WTC11 (cell line): ENCODE measurements at regions not wholly inside any gene's neighbourhood (a gene's known extent, or its start where the extent isn't known, plus 50 kb on each side); places are given as distances from the start of the nearest gene placed in this dataset.
A peak's percentile ranks its signal among the peaks of the same experiment; 100 is the strongest.
"Not testable (repeated sequence)": the region's sequence is repeated elsewhere in the genome, so short reads cannot be mapped to it uniquely, and the experiment has no call there.

Experiments used
- ATAC-seq: fragments of 200-7000 bp; cut with Tn5 transposase; 2 replicates; pipeline ENCODE4 v1.10.0; 2021; ENCODE audit warnings: mild to moderate bottlenecking, moderate library complexity
- CTCF ChIA-PET: fragments of 300-600 bp; sonication (Branson Sonifier 250); formaldehyde crosslinking; loops from one replicate; lab custom pipeline; 2021; ENCODE audit warnings: antibody characterized with exemption; lab: Charles Lee
- POLR2A ChIA-PET: fragments of 350-600 bp; sonication (Branson Sonifier 250); formaldehyde crosslinking; loops from one replicate; lab custom pipeline; 2021; ENCODE audit warnings: antibody characterized with exemption; lab: Charles Lee
- DNase-seq: peaks from one replicate; pipeline ENCODE4 v3.0.0; 2021; ENCODE audit warnings: low spot score
- H3K27ac Mint-ChIP-seq: 2 replicates; pipeline ENCODE4 v1.8.0; 2021; ENCODE audit warnings: mixed read lengths
- H3K27me3 Mint-ChIP-seq: 2 replicates; pipeline ENCODE4 v1.8.0; 2021; ENCODE audit warnings: low read depth, mild to moderate bottlenecking, moderate library complexity, mixed read lengths
- H3K36me3 Mint-ChIP-seq: 2 replicates; pipeline ENCODE4 v1.8.0; 2021; ENCODE audit warnings: mixed read lengths
- H3K4me1 Mint-ChIP-seq: 2 replicates; pipeline ENCODE4 v1.8.0; 2022; ENCODE audit warnings: mixed read lengths
- H3K4me3 Mint-ChIP-seq: 2 replicates; pipeline ENCODE4 v1.8.0; 2021; ENCODE audit warnings: mild to moderate bottlenecking, moderate library complexity, mixed read lengths
- H3K9me3 Mint-ChIP-seq: 2 replicates; pipeline ENCODE4 v1.8.0; 2021; ENCODE audit warnings: mixed read lengths
- AR ChIP-seq: fragments of 250-450 bp; sonication (Bioruptor Pico); IDR thresholded peaks from 2 replicates; pipeline ENCODE4 v1.9.0; 2021; ENCODE audit warnings: mild to moderate bottlenecking
- ATF2 ChIP-seq: sonication (generic); formaldehyde crosslinking; IDR thresholded peaks from 2 replicates; pipeline ENCODE4 v1.8.1; 2022; ENCODE audit warnings: low read depth, missing genetic modification reagents, borderline replicate concordance
- CBFB ChIP-seq: sonication (generic); formaldehyde crosslinking; IDR thresholded peaks from 2 replicates; pipeline ENCODE4 v1.8.1; 2022; ENCODE audit warnings: mild to moderate bottlenecking, low read depth, missing genetic modification reagents
- CREB1 ChIP-seq: sonication (generic); formaldehyde crosslinking; IDR thresholded peaks from 2 replicates; pipeline ENCODE4 v1.8.0; 2023; ENCODE audit warnings: mild to moderate bottlenecking, missing genetic modification reagents
- ETV6 ChIP-seq: sonication (generic); formaldehyde crosslinking; IDR thresholded peaks from 2 replicates; pipeline ENCODE4 v1.8.1; 2022; ENCODE audit warnings: mild to moderate bottlenecking, missing genetic modification reagents
- HMGXB4 ChIP-seq: sonication (generic); formaldehyde crosslinking; IDR thresholded peaks from 2 replicates; pipeline ENCODE4 v1.8.1; 2023; ENCODE audit warnings: mild to moderate bottlenecking, moderate library complexity, missing genetic modification reagents
- MXD4 ChIP-seq: fragments of 250-450 bp; sonication (Bioruptor Pico); IDR thresholded peaks from 2 replicates; pipeline ENCODE4 v1.8.0; 2021; ENCODE audit warnings: mild to moderate bottlenecking, moderate library complexity, borderline replicate concordance
- NFE2L1 ChIP-seq: sonication (generic); formaldehyde crosslinking; IDR thresholded peaks from 2 replicates; pipeline ENCODE4 v1.8.1; 2023; ENCODE audit warnings: missing genetic modification reagents
- NFYB ChIP-seq: sonication (generic); formaldehyde crosslinking; conservative IDR thresholded peaks from 2 replicates; pipeline ENCODE4 v1.8.0; 2022; ENCODE audit warnings: low read depth, missing genetic modification reagents
- NR3C1 ChIP-seq: sonication (generic); formaldehyde crosslinking; conservative IDR thresholded peaks from 2 replicates; pipeline ENCODE4 v1.8.1; 2023; ENCODE audit warnings: low read depth, mild to moderate bottlenecking, missing genetic modification reagents
- OVOL2 ChIP-seq: fragments of 250-450 bp; sonication (Bioruptor Pico); IDR thresholded peaks from 2 replicates; pipeline ENCODE4 v1.9.0; 2021; ENCODE audit warnings: mild to moderate bottlenecking, borderline replicate concordance
- PRDM15 ChIP-seq: sonication (generic); formaldehyde crosslinking; IDR thresholded peaks from 2 replicates; pipeline ENCODE4 v1.8.0; 2022; ENCODE audit warnings: missing genetic modification reagents
- SMAD3 ChIP-seq: sonication (generic); formaldehyde crosslinking; IDR thresholded peaks from 2 replicates; pipeline ENCODE4 v1.8.0; 2022; ENCODE audit warnings: missing genetic modification reagents, mild to moderate bottlenecking, borderline replicate concordance
- SOX15 ChIP-seq: fragments of 250-450 bp; sonication (Bioruptor Pico); IDR thresholded peaks from 2 replicates; pipeline ENCODE4 v1.9.0; 2021; ENCODE audit warnings: mild to moderate bottlenecking
- SP1 ChIP-seq: sonication (generic); formaldehyde crosslinking; conservative IDR thresholded peaks from 2 replicates; pipeline ENCODE4 v1.8.1; 2022; ENCODE audit warnings: missing genetic modification reagents
- ZNF232 ChIP-seq: sonication (generic); formaldehyde crosslinking; IDR thresholded peaks from 2 replicates; pipeline ENCODE4 v1.8.0; 2022; ENCODE audit warnings: mild to moderate bottlenecking, missing genetic modification reagents
- ZNF263 ChIP-seq: sonication (generic); formaldehyde crosslinking; IDR thresholded peaks from 2 replicates; pipeline ENCODE4 v1.8.1; 2022; ENCODE audit warnings: low read depth, mild to moderate bottlenecking, moderate library complexity, missing genetic modification reagents
- ZNF317 ChIP-seq: sonication (generic); formaldehyde crosslinking; IDR thresholded peaks from 2 replicates; pipeline ENCODE4 v1.8.1; 2023; ENCODE audit warnings: low read depth, mild to moderate bottlenecking, moderate library complexity, missing genetic modification reagents, borderline replicate concordance
- ZNF423 ChIP-seq: fragments of 250-450 bp; sonication (Bioruptor Pico); IDR thresholded peaks from 2 replicates; pipeline ENCODE4 v2.1.2; 2022; ENCODE audit warnings: mild to moderate bottlenecking, moderate library complexity
- ZNF512 ChIP-seq: sonication (generic); formaldehyde crosslinking; IDR thresholded peaks from 2 replicates; pipeline ENCODE4 v1.8.1; 2022; ENCODE audit warnings: missing genetic modification reagents, borderline replicate concordance
- ZNF671 ChIP-seq: fragments of 250-450 bp; sonication (Bioruptor Pico); IDR thresholded peaks from 2 replicates; pipeline ENCODE4 v1.8.0; 2021; ENCODE audit warnings: mild to moderate bottlenecking

GRCh38 chr2:84129018-84129417 is 330.1 kb downstream of the SUCLG1 start (continued):
- no peak for TF ChIP-seq NFYB (CRISPR knock-in tag)
- no peak for TF ChIP-seq ZNF512 (CRISPR knock-in tag)
- no peak for TF ChIP-seq ZNF671
- TF ChIP-seq ZNF423 = no peak
- TF ChIP-seq PRDM15 (CRISPR knock-in tag) = no peak
- TF ChIP-seq AR = no peak
- TF ChIP-seq ETV6 (CRISPR knock-in tag) = no peak

- H3K36me3 Mint-ChIP-seq, H3K4me1 Mint-ChIP-seq, CTCF ChIA-PET, H3K27ac Mint-ChIP-seq, POLR2A ChIA-PET, H3K4me3 Mint-ChIP-seq, H3K27me3 Mint-ChIP-seq, DNase-seq, ATAC-seq: not testable (repeated sequence)
- H3K9me3 Mint-ChIP-seq = peaks cover 19% of the 10 kb centered on the region
- TF ChIP-seq NFYB (CRISPR knock-in tag) = 0 out of 2 replicates have a peak, but pooled peaks have one; percentile 32
Measured at GRCh38 chr2:84127812-84128211, 331.3 kb downstream of the SUCLG1 start.

- DNase-seq (no peak), ATAC-seq (no peak)
- H3K9me3 Mint-ChIP-seq = peaks cover 19% of the 10 kb centered on the region
- H3K27ac Mint-ChIP-seq = no peak overlapping the region
- H3K27me3 Mint-ChIP-seq = no peaks in the 10 kb centered on the region
- no peaks in the 10 kb centered on the region for H3K4me1 Mint-ChIP-seq
- no peak overlapping the region for H3K4me3 Mint-ChIP-seq
- POLR2A ChIA-PET = no interaction called here
- H3K36me3 Mint-ChIP-seq = peaks cover 10% of the 10 kb centered on the region
- CTCF ChIA-PET = no interaction called here
- TF ChIP-seq SOX15 (CRISPR knock-in tag) = no peak
- no peak for TF ChIP-seq MXD4 (CRISPR knock-in tag)
- no peak for TF ChIP-seq SP1 (CRISPR knock-in tag)
- no peak for TF ChIP-seq ATF2
- TF ChIP-seq CBFB (CRISPR knock-in tag) = no peak
- no peak for TF ChIP-seq ZNF263 (CRISPR knock-in tag)
- no peak for TF ChIP-seq NR3C1 (CRISPR knock-in tag)
- TF ChIP-seq SMAD3 (CRISPR knock-in tag) = no peak
- no peak for TF ChIP-seq NFE2L1 (CRISPR knock-in tag)
- no peak for TF ChIP-seq ZNF512 (CRISPR knock-in tag)
- TF ChIP-seq ZNF232 = no peak
- no peak for TF ChIP-seq ZNF317 (CRISPR knock-in tag)
- TF ChIP-seq CREB1 (CRISPR knock-in tag) = no peak
- no peak for TF ChIP-seq HMGXB4 (CRISPR knock-in tag)
- no peak for TF ChIP-seq OVOL2 (CRISPR knock-in tag)
Measured at GRCh38 chr2:84126530-84126929, 332.6 kb downstream of the SUCLG1 start.
